HG03135 (cell line): ENCODE measurements at regions not wholly inside any gene's neighbourhood (a gene's known extent, or its start where the extent isn't known, plus 50 kb on each side); places are given as distances from the start of the nearest gene placed in this dataset.
"Not testable (repeated sequence)": the region's sequence is repeated elsewhere in the genome, so short reads cannot be mapped to it uniquely, and the experiment has no call there.

Experiments used
- ATAC-seq: cut with Tn5 transposase; IDR thresholded peaks from one replicate; pipeline ENCODE4 v1.9.1; 2021; ENCODE audit warnings: mild to moderate bottlenecking, moderate library complexity; ENCODE audit not compliant: unreplicated experiment

- ATAC-seq = no peak
Observed at GRCh38 chr4:31007858-31008257, 287.7 kb downstream of the PCDH7 start.

DNA sequence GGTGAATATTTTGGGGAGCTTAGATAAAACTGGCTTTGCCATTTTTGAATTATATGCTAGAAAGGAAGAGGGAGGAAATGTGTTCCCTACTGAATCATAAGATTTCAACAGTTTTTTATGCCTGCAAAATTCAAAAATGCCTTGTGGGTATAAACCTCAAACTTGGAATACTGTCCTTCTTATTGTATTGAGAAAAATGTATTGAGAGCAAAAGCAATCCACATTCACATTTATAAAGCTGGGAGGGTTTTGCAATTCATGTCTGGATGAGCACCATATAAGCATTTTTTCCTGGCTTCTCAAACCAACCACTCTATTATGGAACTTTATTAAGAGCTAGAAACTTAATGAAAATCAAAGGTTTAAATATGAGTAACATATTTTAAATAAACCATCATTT is 289.8 kb downstream of the PCDH7 start:
- ATAC-seq = no peak

DNA sequence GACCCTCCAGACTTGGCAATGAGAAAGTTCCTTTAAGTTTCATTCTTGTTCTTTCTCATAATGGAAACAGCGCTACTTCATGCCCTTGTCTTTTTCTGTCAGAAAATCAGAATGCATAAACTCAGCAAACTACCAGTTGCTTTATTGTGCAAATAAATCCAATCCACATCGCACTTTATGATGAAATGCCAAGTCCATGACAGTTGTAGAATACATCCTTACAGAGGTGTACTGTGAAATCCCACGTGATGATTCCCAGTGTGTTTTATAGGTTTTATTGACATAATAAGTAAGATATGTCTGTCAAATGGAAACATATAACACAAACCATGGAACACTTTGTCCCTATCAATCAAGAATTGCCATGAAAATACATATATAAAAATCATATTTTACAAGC is 295.0 kb downstream of the PCDH7 start:
- ATAC-seq = no peak

DNA sequence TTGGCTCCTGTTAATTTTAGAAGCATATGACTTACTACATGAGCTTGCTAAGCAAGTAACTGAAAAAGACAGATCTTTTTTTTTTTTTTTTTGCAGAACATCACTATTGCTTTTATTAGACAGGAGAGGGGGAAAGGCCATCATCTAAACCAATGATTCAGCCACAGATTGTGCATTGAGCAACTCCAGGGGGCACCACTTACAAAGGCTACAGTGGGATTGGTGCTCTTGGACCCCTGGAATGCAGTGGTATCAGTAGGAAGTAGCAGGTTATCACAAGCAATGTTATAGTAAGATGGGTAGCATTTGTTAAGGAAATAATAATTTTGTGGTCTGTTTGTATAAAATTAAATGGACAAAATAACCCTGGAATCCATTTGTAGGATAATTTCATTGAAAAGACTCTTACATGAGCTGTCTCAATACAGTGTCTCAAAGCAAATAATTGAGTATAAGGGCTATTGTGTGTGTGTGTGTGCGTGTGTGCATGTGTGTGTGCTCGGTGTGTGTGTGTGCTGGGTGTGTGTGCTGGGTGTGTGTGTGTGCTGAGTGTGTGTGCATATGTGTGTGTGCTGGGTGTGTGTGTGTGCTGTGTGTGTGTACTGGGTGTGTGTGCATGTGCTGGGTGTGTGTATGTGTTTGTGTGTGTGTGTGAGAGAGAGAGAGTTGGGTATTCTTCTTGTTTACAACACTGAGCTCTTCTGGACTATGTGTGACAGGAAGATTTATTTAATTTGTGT is 296.3 kb downstream of the PCDH7 start:
- ATAC-seq = no peak

DNA sequence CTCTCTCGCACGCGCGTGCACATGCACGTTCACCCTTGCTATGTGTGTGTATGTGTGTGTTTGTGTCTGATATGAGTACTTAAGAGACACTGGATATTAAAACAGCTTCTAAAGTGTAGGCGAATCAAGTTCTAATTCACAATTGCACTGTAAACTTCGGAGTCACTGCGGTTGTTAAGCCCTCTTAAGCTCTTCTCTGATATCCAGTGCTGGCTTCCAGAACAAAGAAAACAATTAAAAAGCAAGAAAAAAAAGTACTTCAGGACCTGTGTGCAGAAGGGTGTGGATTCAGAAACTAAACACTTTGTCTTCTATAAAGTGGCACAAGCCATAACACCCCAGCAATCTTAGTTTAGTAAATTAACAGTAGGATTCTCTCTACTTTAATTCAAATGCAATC is 300.2 kb downstream of the PCDH7 start:
- no peak for ATAC-seq

DNA sequence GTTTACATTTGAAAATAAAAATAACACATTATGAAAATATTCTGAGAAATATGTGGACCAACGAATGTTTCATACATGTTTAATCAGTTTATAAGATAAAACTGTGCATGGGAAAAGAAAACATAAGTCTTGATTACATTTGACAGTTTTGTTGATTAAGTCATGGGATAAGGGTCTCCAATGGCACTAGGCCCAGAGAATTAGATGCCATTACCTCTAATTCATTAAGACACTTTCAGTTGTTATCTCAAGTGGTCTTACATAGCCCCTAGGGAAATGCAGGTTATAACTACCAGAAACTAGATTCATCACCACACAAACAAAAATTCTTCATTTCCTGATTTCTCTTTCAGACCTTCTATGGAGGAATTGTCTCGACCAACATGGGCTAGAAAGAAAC is 300.8 kb downstream of the PCDH7 start:
- no peak for ATAC-seq

GRCh38 chr4:31022702-31023101 is 302.5 kb downstream of the PCDH7 start:
- no peak for ATAC-seq

GRCh38 chr4:31023109-31023508 is 302.9 kb downstream of the PCDH7 start:
- no peak for ATAC-seq

DNA sequence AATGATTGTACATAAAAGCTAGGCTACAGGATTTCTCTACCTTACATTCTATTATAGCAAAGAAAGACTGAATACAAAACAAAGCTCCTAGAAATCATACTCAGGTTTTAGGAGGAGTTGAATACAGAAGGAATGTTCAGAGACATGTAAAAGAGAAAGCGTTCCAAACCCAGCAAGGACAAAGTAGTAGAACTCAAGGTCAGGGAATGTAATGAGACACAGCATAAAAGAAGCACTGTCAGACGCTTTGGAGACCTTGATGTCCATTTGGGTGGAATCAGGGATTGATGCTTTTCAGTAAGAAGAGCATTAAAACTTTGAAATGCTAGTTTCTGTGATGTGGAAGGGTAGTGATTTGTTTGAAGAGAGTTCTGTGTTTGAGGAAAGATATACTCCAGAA is 303.6 kb downstream of the PCDH7 start:
- ATAC-seq = no peak

DNA sequence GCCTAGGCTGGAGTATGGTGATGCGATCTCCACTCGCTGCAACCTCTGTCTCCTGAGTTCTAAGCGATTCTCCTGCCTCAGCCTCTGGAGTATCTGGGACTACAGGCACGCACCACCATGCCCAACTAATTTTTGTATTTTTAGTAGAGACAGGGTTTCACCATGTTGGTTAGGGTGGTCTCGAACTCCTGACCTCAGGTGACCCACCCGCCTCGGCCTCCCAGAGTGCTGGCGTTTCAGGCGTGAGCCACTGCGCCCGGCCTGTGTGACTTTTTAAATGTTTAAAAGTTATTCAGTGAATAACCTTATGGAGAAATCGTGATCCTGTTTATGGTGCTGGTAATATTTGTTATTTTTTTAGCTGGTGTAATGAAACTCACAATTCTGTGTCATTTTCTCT is 304.6 kb downstream of the PCDH7 start:
- not testable (repeated sequence) for ATAC-seq

DNA sequence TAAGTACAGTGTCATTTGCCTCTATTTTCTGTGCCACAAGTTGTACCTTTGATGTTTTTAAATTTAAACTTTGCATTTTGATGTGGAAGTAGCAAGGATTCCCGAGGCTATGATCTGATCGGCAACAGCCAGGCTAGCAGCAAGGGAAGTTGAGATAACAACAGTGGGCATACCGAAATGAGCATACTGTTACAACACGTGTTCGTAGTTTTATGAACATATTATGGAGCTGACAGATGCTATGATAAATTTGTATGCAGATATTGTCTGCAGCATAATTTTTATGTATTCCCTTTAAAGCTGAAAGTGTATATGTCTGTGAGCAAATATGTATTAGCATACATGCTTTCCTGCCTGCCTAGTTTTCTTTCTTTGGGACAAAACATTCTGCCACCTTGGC is 306.1 kb downstream of the PCDH7 start:
- ATAC-seq = no peak

DNA sequence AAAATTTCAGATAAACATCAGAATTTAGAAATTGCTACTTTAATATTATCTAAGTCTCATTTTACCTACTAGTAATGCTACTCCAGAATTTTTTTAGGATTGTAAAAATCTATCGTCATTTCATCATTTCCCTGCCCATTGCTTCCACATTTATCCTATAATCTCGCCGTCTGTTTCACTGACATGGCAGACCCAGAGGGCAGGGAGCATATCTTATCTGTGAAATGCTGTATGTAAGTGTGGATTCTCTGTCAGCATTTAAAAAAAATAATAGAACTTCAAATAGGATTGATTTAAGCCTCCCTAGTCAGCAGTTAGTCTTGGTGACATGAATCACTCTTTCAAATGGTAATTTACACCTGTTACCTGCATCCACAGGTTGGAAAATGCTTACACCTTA is 314.4 kb downstream of the PCDH7 start:
- ATAC-seq = no peak

GRCh38 chr4:31035761-31036160 is 315.6 kb downstream of the PCDH7 start:
- no peak for ATAC-seq

DNA sequence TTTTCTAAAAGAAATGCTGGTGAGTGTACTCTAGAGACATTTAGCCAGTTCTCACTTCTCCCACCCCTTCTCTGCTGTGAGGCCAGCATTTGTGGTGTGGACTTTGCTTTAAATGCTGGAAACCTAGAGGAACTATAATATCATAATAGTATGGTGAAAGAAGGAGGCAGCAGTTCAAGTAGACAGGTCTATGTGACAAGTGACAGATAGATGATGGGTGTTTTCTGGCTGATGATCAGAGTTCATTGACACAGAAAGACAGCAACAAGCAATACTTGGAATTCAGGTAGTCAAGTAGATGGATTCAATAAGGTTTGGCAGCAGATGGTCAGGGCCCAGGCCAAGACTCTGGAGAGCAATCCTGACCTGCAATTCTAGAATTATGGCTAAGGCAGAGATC is 317.5 kb downstream of the PCDH7 start:
- no peak for ATAC-seq

GRCh38 chr4:31039382-31039781 is 319.2 kb downstream of the PCDH7 start:
- no peak for ATAC-seq

DNA sequence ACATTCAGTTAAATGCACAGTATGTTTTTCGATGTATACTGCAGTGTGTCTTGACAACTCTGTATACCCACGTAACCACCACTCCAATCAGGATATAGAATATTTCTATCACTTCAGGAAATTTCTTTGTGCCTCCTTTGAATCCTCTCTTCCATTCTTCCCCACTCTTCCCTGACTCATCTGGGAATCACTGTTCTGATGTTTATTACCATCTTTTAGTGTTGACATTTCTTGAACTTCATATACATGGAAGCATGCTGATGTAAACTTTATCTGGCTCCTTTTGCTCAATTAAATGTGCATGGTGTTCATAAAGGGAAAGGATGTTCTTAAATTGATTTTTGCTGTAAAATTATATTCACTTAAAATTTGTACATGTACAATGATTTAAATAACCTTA is 319.9 kb downstream of the PCDH7 start:
- no peak for ATAC-seq

GRCh38 chr4:31041385-31041784 is 321.2 kb downstream of the PCDH7 start:
- no peak for ATAC-seq

GRCh38 chr4:31041853-31042252 is 321.7 kb downstream of the PCDH7 start:
- ATAC-seq = no peak

GRCh38 chr4:31043382-31044062 is 323.4 kb downstream of the PCDH7 start:
- no peak for ATAC-seq

DNA sequence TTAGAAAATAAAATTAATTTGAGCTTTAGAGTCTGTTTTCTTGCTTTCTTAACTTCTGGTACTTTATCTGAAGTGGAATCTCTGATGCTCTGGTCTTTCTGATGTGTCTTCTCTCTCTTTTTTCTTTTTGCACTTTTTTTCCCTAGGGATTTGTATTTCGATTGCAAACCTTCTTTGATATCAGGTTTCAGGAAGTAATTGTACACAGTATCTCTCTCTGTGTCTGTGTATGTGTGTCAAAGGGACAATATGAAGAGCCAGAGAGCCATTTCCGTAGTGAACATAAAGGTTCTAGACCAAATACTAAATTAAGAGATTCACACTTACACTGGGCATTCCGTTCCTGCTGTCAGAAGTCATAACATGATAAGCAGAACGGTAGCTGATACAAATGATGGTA is 325.0 kb downstream of the PCDH7 start:
- ATAC-seq = no peak

- no peak for ATAC-seq
Observed at GRCh38 chr4:31045724-31046318, 325.7 kb downstream of the PCDH7 start.

- ATAC-seq = no peak
Observed at GRCh38 chr4:31051151-31051550, 331.0 kb downstream of the PCDH7 start.
